HG03159 (cell line): ENCODE measurements at regions not wholly inside any gene's neighbourhood (a gene's known extent, or its start where the extent isn't known, plus 50 kb on each side); places are given as distances from the start of the nearest gene placed in this dataset.
"Not testable (repeated sequence)": the region's sequence is repeated elsewhere in the genome, so short reads cannot be mapped to it uniquely, and the experiment has no call there.

Experiments used
- ATAC-seq: cut with Tn5 transposase; IDR thresholded peaks from one replicate; pipeline ENCODE4 v1.9.1; 2021; ENCODE audit warnings: mild to moderate bottlenecking, moderate library complexity; ENCODE audit not compliant: unreplicated experiment

- no peak for ATAC-seq
Measured at GRCh38 chr13:31605076-31605860, 134.1 kb upstream of the RXFP2 start.

GRCh38 chr13:31607531-31607930, 131.8 kb upstream of the RXFP2 start:
- ATAC-seq: not testable (repeated sequence)

DNA sequence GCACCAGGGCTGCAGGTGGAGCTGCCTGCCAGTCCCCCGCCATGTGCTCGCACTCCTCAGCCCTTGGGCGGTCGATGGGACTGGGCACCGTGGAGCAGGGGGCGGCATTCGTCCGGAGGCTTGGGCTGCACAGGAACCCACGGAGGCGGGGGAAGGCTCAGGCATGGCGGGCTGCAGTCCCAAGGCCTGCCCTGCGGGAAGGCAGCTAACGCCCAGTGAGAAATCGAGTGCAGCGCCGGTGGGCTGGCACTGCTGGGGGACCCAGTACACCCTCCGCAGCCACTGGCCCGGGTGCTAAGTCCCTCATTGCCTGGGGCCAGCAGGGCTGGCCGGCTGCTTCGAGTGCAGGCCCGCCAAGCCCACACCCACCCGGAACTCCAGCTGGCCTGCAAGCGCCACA, 130.5 kb upstream of the RXFP2 start:
- ATAC-seq: not testable (repeated sequence)

DNA sequence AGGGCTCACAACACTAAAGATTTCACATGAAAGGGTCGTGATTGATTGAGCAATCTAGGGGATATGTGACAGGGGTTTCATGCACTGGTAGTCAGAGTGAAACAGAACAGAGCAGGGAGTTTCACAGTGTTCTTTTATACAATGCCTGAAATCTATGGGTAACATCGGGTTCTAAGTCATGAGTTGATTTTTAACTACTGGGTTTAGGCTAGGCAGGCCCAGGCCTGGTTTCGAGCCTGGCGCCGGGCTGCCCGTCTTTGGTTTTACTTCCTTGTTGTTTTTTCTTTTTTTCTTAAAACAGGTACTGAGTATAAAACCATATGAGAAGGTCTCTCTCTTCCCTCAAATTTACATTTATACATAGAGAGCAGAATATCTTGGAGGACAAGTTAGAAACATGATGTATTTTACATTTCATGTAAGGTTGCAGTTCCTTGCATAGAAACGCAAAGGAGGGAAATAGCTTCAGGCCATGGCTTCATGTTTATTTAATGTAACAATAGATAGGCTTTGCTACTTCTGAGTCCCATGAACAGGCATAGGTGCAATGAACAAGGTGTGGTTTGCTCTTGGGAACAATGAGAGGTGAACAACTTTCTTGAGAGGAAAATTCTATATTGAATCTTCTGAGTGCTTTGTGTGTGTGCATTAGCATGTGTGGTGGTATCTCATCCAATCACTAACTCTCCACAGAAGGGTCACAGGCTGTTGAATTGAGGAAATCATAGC, 128.9 kb upstream of the RXFP2 start:
- ATAC-seq: no peak

DNA sequence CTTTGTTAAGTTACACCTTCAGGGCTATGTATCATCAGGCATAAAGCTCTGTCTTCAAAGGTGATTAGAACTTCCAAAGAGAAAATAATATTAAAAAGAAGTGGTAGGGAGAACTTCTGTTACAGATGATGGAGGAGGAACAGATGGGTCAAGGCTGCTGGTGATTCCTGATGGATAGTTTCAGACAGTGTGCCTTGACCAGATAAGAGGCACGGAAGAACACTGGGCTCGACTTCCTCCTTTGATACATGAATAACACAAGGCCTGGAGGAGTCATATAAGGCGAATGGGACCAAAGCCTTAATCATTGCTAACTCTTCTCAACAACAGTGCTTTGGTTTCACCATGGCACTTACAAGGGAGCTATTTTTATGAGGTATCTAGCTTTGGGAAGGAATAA, 128.1 kb upstream of the RXFP2 start:
- no peak for ATAC-seq

DNA sequence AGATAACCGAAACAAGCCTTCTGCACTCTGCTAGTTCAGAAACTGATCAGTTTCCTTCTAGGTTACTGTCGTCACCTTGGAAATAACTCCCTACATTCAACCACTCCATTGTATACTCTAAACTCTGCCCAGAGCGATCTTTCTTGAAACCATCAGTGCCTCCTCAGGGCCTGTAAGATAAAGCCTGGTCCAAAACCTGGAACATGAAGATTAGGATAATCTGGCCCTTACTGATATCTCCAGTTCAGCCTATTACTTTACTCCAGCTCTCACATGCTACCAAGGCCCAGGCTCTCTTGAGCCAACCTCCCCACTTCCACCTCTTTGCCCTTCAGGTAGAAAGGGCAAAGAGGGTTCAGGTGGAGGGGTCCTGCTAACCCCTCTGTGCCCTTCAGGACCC, 125.3 kb upstream of the RXFP2 start:
- no peak for ATAC-seq

DNA sequence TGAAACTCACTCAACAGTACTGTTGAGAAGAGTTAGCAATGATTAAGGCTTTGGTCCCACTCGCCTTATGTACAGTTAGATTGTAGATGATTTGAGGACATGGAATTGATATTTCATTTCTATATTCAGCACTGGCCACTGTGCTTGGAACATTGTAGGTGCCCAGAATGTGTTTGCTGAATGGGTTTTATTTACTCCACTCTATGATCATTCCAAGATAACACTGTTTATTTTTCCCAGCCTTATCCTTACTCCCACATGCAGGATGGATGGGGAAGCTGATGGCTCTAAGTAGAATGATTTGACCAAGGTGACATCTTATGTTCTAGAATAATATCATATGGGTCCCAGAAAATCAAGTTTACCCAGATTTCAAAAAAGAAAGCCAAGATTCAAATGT, 124.6 kb upstream of the RXFP2 start:
- no peak for ATAC-seq

GRCh38 chr13:31625115-31625514, 114.2 kb upstream of the RXFP2 start:
- no peak for ATAC-seq

DNA sequence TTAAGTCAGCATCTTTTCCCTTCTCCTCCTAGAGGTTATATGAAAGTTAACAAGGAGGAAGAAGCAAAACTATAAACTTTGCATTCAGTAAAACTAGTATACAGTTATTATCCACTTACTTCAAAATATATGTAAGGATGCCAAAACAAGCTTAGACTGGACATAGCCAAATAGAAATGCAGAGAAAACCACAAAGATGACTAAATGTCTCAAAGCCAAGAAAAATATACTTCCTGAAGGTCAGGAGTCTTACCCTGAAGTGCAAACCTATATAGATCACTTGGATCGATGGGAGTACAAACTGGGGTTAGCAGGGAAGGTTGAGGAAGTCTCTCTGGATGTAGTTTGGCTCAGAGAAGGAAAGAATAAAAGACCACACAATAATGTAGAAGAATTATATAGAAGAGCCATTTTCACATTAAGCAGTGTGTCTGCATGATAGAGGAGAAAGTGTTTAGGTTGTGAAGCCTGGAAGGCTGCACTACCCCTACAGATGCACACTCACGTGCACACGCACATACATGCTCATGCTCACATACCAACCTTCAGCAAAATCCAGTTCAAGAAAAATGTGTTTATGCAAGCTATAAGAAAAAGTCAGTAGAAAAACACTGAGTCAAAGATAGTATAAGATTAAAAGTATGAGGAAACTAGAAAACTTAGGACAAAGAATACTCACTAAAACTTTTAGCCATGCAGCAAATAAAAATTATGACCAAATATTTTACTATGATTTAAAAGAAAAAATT, 112.1 kb upstream of the RXFP2 start:
- ATAC-seq: no peak

- no peak for ATAC-seq
Measured at GRCh38 chr13:31629085-31629780, 110.1 kb upstream of the RXFP2 start.

DNA sequence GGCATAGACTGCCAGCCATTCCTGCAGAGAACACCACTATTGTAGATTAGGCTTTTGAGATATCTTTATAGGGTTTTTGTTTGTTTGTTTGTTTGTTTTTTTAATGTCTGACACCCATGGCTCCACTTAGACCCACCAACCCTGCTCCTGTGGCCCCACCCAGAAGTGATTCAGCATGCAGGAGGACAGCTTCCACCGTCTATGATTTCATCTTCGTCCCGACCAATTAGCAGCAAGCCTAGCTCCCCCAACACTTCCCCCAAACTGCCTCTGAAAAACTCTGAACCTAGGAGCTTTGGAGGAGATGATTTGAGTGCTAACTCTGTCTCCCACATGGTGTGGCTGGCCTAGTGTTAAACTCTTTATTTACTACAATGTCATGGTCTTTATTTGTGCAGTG, 108.3 kb upstream of the RXFP2 start:
- ATAC-seq: no peak

- no peak for ATAC-seq
Measured at GRCh38 chr13:31631746-31632145, 107.6 kb upstream of the RXFP2 start.

DNA sequence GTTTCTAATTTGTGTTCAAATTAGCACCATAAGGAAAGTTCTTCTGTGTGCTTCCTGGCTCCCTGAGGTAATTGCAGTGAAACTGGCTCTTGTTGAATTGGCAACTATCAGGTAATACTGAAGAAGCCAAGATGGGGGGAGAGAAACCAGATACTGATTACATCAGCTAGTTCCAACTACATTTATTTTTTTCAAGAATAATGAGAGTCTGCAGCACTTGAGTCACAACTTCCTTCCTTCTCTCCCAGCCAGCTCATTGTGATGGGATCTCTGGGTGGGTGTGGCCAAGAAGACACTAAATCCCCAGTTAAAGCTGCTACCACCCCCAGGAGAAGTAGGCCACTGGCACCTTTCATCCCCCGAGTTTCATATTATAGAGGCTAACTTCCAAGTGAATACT, 100.7 kb upstream of the RXFP2 start:
- no peak for ATAC-seq

GRCh38 chr13:31639443-31640163, 99.7 kb upstream of the RXFP2 start:
- ATAC-seq: no peak

- ATAC-seq: no peak
Measured at GRCh38 chr13:31649766-31650165, 89.6 kb upstream of the RXFP2 start.

DNA sequence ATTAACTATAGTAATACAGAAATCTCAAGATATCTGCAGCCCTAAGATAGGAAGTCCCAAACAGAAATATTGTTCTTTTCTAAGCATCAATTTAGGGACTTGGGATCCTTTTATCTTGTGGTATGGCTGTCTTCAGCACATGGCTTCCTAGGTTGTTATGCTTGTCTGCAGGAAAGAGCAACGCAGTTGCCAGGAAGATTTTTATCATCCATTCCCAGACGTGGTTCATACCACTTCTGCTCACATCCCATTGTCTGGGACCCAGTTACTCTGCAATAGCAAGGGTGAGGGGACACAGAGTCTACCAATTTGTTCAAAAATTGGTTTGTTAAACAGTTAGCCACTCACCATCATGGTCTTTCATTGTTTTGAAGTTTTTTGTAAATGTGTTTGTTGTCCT, 85.6 kb upstream of the RXFP2 start:
- no peak for ATAC-seq

DNA sequence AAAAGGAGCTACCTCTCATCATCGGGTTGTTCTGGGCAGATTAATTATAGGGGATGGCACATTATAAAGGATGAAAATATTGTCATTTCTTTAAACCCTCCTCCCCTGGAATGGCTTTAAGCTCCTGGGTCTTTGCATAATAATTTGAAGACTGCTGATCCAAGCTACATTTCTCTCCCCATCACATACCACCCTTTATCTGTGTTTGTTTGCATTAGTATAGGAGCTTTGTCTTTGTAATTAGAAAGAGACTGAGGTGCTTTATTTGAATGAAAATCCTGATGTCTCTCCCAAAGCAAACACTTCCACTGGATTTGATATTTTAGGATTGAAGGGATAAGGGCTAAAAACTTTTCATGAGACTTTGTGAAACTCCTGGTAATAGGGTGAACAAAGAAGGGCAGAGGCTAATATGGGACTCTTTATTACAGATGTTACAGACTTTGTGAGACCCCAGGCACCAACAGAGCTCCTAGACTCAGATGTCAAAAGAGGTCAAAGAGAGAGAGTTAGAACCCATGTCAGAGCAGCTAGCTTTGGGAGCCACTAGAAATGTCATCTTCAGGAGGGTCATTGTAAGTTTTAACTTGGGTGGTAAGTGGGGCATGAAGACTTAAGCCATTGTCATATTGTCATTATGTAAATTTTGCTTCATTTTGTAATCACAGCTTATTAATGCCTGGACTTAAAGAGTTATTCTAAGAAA, 75.3 kb upstream of the RXFP2 start:
- no peak for ATAC-seq

DNA sequence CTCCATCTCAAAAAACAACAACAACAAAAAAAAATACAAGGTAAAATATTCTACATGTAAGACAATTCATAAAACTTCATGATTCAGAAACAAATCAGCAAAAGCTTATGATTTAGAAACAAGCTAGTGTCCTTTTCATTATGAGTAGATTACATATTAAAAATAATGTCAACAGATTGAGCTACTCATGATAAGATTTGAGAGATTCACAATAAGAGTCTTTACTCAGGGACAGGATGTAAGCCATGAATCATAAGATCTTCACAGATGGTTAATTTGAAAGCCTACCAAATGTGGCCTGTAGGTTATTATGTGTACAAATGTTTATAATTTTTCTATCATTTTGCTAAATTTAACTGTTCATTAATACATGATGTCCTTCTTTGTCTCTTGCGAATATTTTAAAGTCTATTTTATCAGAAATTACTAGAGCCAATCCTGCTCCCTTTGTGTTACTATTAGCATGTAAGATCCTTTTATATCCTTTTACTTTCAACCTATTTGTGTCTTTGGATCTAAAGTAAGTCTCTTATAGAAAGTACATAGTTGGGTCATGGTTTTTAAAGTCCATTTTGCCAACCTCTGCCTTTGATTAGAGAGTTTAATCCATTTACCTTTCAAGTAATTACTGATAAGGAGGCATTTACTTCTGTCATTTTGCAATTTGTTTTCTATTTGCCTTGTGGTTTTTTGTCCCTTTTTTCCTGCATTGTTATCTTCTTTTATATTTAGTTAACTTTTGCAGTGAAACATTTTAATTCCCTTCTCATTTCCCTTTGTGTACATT, 68.3 kb upstream of the RXFP2 start:
- ATAC-seq: no peak

DNA sequence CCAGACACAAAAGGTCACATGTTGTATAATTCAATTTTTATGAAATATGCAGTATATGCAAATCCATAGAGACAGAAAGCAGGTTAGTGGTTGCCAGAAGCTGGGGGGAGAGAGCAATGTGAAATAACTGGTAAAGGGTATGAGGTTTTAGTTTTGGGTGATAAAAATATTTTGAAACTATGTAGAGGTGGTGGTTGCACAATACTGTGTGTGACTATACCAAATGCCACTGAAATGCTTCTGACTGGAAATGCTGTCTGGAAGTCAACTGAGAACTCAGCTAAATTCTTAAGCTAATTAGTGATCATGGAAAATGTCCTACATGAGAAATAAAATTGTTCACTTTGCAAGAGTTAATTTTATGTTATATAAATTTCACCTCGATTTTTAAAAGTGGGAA, 65.3 kb upstream of the RXFP2 start:
- no peak for ATAC-seq
